Cardiac muscle cell (in vitro differentiated cells and primary cell): ENCODE measurements at regions not wholly inside any gene's neighbourhood (a gene's known extent, or its start where the extent isn't known, plus 50 kb on each side); places are given as distances from the start of the nearest gene placed in this dataset.

ENCODE experiments used
- DNase-seq, 2 donors: peaks; one replicate each; pipeline versions ENCODE4 v3.0.0 to v3.0.0-alpha.2; 2010 to 2017; ENCODE audit warnings: low read depth in 1 of 2, low spot score in 1 of 2
- H3K27ac ChIP-seq: fragments of 200-600 bp; sonication (generic); 2 replicates; pipeline ENCODE4 v1.5.1; 2016
- H3K27me3 ChIP-seq: fragments of 200-600 bp; sonication (generic); 2 replicates; pipeline ENCODE4 v1.6.0; 2016; ENCODE audit warnings: control low read depth
- H3K36me3 ChIP-seq: fragments of 200-600 bp; sonication (generic); 2 replicates; pipeline ENCODE4 v1.5.1; 2016; ENCODE audit warnings: control low read depth
- H3K4me1 ChIP-seq: fragments of 200-600 bp; sonication (generic); 2 replicates; pipeline ENCODE4 v1.8.1; 2017; ENCODE audit warnings: low read depth, mild to moderate bottlenecking, mixed run types
- H3K4me3 ChIP-seq: fragments of 200-600 bp; sonication (generic); 2 replicates; pipeline ENCODE4 v1.5.1; 2016; ENCODE audit warnings: mild to moderate bottlenecking
- H3K9me3 ChIP-seq: fragments of 200-600 bp; sonication (generic); 2 replicates; pipeline ENCODE4 v1.5.1; 2017; ENCODE audit warnings: low read depth, mild to moderate bottlenecking, control low read depth
- TF ChIP-seq, protein P1 (sequence below): IDR thresholded peaks from 2 replicates; pipeline ENCODE4 v1.5.1; 2012; ENCODE audit warnings: low read depth, mild to moderate bottlenecking, low read length

DNA sequence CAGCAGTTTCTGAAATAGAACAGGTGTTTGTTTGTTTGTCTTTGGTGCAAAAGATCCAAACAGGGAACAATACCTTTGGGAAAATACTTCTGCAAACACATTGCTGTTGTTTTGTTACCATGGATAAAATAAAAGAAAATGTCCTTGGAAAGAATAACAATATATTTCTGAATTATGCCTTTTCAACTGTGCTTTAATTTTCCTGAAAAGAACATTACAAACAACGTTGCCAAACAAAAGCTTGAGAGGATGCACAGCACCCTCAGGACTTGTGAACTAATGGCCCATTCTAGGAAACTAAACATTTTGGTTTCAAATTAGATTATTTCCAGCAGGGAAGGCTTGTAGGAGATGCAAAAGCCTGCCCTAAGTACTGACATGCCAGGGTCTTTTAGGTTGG lies 967.2 kb downstream of the TLE4 start:
- DNase-seq, result no peak
- Histone ChIP-seq H3K36me3 (no peaks in the 10 kb centered on the region), H3K4me1 (no peaks in the 10 kb centered on the region), H3K27ac (no peak overlapping the region), H3K9me3 (no peaks in the 10 kb centered on the region), H3K4me3 (no peak overlapping the region), H3K27me3 (no peaks in the 10 kb centered on the region)
- TF ChIP-seq, protein P1, sequence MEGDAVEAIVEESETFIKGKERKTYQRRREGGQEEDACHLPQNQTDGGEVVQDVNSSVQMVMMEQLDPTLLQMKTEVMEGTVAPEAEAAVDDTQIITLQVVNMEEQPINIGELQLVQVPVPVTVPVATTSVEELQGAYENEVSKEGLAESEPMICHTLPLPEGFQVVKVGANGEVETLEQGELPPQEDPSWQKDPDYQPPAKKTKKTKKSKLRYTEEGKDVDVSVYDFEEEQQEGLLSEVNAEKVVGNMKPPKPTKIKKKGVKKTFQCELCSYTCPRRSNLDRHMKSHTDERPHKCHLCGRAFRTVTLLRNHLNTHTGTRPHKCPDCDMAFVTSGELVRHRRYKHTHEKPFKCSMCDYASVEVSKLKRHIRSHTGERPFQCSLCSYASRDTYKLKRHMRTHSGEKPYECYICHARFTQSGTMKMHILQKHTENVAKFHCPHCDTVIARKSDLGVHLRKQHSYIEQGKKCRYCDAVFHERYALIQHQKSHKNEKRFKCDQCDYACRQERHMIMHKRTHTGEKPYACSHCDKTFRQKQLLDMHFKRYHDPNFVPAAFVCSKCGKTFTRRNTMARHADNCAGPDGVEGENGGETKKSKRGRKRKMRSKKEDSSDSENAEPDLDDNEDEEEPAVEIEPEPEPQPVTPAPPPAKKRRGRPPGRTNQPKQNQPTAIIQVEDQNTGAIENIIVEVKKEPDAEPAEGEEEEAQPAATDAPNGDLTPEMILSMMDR, result no peak

DNA sequence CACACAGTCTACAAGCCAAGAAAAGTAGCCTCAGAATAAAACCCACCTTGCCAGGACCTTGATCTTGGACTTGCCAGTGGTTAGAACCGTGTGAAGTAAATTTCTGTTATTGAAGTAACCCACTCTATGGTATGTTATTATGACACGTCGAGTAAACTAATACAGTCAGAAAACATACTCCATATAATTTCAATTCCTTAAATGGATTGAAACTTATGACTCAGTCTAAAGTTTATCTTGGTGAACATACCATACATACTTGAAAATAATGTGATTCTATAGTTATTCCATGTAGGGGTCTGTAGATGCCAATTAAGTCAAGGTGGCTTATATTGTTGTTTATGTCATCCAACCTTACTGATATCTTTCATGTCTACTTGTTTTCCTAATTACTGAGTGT lies 950.7 kb downstream of the TLE4 start:
- Histone ChIP-seq H3K27me3 (no peaks in the 10 kb centered on the region), H3K4me3 (no peak overlapping the region), H3K4me1 (no peaks in the 10 kb centered on the region), H3K9me3 (no peaks in the 10 kb centered on the region), H3K36me3 (no peaks in the 10 kb centered on the region), H3K27ac (no peak overlapping the region)
- DNase-seq, result no peak
- TF ChIP-seq, protein P1, result no peak

DNA sequence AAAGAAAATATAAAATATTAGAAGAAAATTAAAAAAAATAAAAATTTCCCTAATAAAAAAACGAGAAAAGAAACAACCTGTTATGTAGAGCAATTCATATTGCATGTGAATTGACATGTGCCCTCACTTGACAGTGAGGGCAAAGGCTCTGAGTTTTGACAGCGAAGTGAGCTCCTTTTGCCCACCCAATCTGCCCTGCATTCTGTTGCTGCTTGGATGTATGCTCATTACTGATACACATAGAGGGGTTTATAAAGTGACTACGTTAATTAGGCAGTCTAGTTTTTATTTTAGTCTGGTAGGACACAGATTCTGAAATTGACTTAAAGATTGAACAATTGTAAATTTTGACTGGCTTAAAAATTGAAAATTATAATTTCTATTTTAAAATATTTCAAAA lies 949.4 kb downstream of the TLE4 start:
- no peaks in the 10 kb centered on the region for H3K36me3 ChIP-seq
- H3K4me3 ChIP-seq, result no peak overlapping the region
- no peaks in the 10 kb centered on the region for H3K9me3 ChIP-seq
- TF ChIP-seq, protein P1, result no peak
- no peaks in the 10 kb centered on the region for H3K27me3 ChIP-seq
- no peak for DNase-seq
- no peak overlapping the region for H3K27ac ChIP-seq
- H3K4me1 ChIP-seq, result no peaks in the 10 kb centered on the region

DNA sequence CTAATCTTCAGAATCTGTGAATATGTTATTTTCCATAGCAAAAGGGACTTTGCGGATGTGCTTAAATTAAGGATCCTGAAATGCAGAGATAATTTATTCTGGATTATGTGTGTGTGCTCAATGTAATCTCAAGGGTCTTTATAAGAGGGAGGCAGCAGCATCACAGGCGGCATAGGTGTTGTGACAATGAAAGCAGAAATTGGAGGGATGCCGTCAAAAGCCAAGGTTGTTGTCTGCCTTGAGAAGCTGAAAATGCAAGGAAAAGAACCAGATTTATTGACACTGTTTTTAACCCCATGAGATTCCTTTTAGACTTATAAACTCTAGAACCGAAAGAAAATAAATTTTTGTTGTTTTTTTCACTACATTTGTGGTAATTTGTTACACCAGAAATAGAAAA lies 948.5 kb downstream of the TLE4 start:
- H3K27me3 ChIP-seq, result no peaks in the 10 kb centered on the region
- no peak for DNase-seq

DNA sequence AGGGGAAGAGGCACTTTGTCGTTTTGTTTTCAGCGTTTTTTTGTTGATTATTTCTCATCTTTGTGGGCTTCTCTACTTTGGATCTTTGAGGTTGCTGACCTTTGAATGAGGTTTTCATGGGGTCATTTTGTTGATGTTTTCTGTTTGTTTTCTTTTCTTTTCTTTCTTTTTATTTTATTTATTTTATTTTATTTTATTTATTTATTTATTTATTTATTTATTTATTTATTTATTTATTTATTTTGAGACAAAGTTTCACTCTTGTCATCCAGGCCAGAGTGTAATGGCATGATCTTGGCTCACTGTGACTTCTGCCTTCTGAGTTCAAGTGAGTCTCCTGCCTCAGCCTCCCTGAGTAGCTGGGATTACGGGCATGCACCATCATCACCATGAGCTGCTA lies 946.7 kb downstream of the TLE4 start:
- Histone ChIP-seq H3K4me3 (no peak overlapping the region), H3K27me3 (no peaks in the 10 kb centered on the region), H3K9me3 (no peaks in the 10 kb centered on the region), H3K4me1 (no peaks in the 10 kb centered on the region), H3K36me3 (no peaks in the 10 kb centered on the region), H3K27ac (no peak overlapping the region)
- TF ChIP-seq, protein P1, result no peak
- DNase-seq, result no peak

More for the DNA sequence above, 948.5 kb downstream of the TLE4 start:
- no peak overlapping the region for H3K4me3 ChIP-seq
- no peaks in the 10 kb centered on the region for H3K36me3 ChIP-seq
- TF ChIP-seq, protein P1, result no peak
- H3K27ac ChIP-seq, result no peak overlapping the region
- H3K4me1 ChIP-seq, result no peaks in the 10 kb centered on the region
- no peaks in the 10 kb centered on the region for H3K9me3 ChIP-seq

DNA sequence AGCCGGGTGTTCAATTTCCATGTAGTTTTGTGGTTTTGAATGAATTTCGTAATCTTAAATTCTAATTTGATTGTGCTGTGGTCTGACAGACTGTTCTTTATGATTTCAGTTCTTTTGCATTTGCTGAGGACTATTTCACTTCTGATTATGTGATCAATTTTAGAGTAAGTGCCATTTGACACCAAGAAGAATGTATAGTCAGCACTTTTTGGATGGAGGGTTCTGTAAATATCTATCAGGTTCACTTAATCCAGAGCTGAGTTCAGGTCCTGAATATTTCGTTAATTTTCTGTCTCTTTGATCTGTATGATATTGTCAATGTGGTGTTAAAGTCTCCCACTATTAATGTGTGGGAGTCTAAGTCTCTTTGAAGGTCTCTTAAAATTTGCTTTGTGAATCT lies 944.9 kb downstream of the TLE4 start:
- TF ChIP-seq, protein P1, result no peak
- Histone ChIP-seq H3K27me3 (no peaks in the 10 kb centered on the region), H3K9me3 (no peaks in the 10 kb centered on the region), H3K4me3 (no peak overlapping the region), H3K36me3 (no peaks in the 10 kb centered on the region), H3K27ac (no peak overlapping the region), H3K4me1 (no peaks in the 10 kb centered on the region)
- no peak for DNase-seq
